Liver (tissue), 8 donors: ENCODE measurements at regions not wholly inside any gene's neighbourhood (a gene's known extent, or its start where the extent isn't known, plus 50 kb on each side); places are given as distances from the start of the nearest gene placed in this dataset.

Source experiments
- DNase-seq: peaks from one replicate; pipeline ENCODE4 v3.0.0-alpha.2; 2017; ENCODE audit warnings: low spot score
- H3K27ac ChIP-seq, 2 donors: one replicate each; pipeline ENCODE4 v1.7.0; 2013; ENCODE audit warnings: inconsistent platforms in 2 of 2, low read length in 2 of 2, control low read depth in 1 of 2, low read depth in 1 of 2, mild to moderate bottlenecking in 1 of 2
- H3K27me3 ChIP-seq, 4 donors: one replicate each; pipeline versions ENCODE4 v1.6.1 to v1.7.0; 2013; ENCODE audit warnings: low read length in 3 of 4, inconsistent platforms in 1 of 4, mild to moderate bottlenecking in 1 of 4, moderate library complexity in 1 of 4; ENCODE audit not compliant: control insufficient read depth in 4 of 4, insufficient read depth in 4 of 4
- H3K36me3 ChIP-seq, 4 donors: one replicate each; pipeline versions ENCODE4 v1.6.1 to v1.7.0; 2013; ENCODE audit warnings: low read length in 3 of 4, mild to moderate bottlenecking in 3 of 4, low read depth in 1 of 4, moderate library complexity in 1 of 4; ENCODE audit not compliant: control insufficient read depth in 4 of 4, insufficient read depth in 3 of 4
- H3K4me1 ChIP-seq, 4 donors: one replicate each; pipeline versions ENCODE4 v1.6.1 to v1.7.0; 2013; ENCODE audit warnings: low read length in 3 of 4, mild to moderate bottlenecking in 3 of 4, moderate library complexity in 1 of 4; ENCODE audit not compliant: control insufficient read depth in 4 of 4, insufficient read depth in 4 of 4
- H3K4me3 ChIP-seq, 3 donors: one replicate each; pipeline versions ENCODE4 v1.6.1 to v1.7.0; 2013; ENCODE audit warnings: low read length in 3 of 3, control low read depth in 1 of 3, low read depth in 1 of 3, mild to moderate bottlenecking in 1 of 3
- H3K9ac ChIP-seq, 2 donors: one replicate each; pipeline ENCODE4 v1.7.0; 2013; ENCODE audit warnings: low read length in 2 of 2, mild to moderate bottlenecking in 2 of 2, moderate library complexity in 2 of 2, control low read depth in 1 of 2, low read depth in 1 of 2
- H3K9me3 ChIP-seq, 4 donors: one replicate each; pipeline versions ENCODE4 v1.6.1 to v1.7.0; 2013; ENCODE audit warnings: low read length in 3 of 4; ENCODE audit not compliant: control insufficient read depth in 4 of 4
- ATF3 ChIP-seq: IDR thresholded peaks from 2 replicates; pipeline ENCODE4 v1.6.1; 2016; ENCODE audit warnings: antibody characterized with exemption
- CTCF ChIP-seq: fragments of 150-350 bp; IDR thresholded peaks from 2 replicates; pipeline ENCODE4 v1.5.1; 2017; ENCODE audit warnings: improper control_type of control experiment, low read depth, low read length; ENCODE audit not compliant: missing input control
- FOXA1 ChIP-seq: IDR thresholded peaks from 2 replicates; pipeline ENCODE4 v1.6.1; 2016; ENCODE audit warnings: antibody characterized with exemption
- FOXA2 ChIP-seq: IDR thresholded peaks from 2 replicates; pipeline ENCODE4 v1.6.1; 2016; ENCODE audit warnings: antibody characterized with exemption
- GABPA ChIP-seq, 2 donors: IDR thresholded peaks in 1 of 2; conservative IDR thresholded peaks in 1 of 2; 2 replicates each; pipeline ENCODE4 v1.6.1; 2016; ENCODE audit warnings: antibody characterized with exemption in 2 of 2, mild to moderate bottlenecking in 1 of 2, moderate library complexity in 1 of 2
- HNF4A ChIP-seq, 2 donors: conservative IDR thresholded peaks; 2 replicates each; pipeline ENCODE4 v1.6.1; 2016; ENCODE audit warnings: antibody characterized with exemption in 2 of 2, mild to moderate bottlenecking in 2 of 2
- HNF4G ChIP-seq: IDR thresholded peaks from 2 replicates; pipeline ENCODE4 v1.6.1; 2016; ENCODE audit warnings: antibody characterized with exemption
- JUND ChIP-seq, 2 donors: IDR thresholded peaks; 2 replicates each; pipeline ENCODE4 v1.6.1; 2016; ENCODE audit warnings: antibody characterized with exemption in 2 of 2
- NR2F2 ChIP-seq: IDR thresholded peaks from 2 replicates; pipeline ENCODE4 v1.6.1; 2016; ENCODE audit warnings: antibody characterized with exemption
- RAD21 ChIP-seq, 2 donors: IDR thresholded peaks; 2 replicates each; pipeline ENCODE4 v1.6.1; 2016; ENCODE audit warnings: antibody characterized with exemption in 2 of 2, mild to moderate bottlenecking in 2 of 2
- REST ChIP-seq: IDR thresholded peaks from 2 replicates; pipeline ENCODE4 v1.6.1; 2016; ENCODE audit warnings: antibody characterized with exemption, mild to moderate bottlenecking
- RXRA ChIP-seq, 2 donors: IDR thresholded peaks; 2 replicates each; pipeline ENCODE4 v1.6.1; 2017 to 2018; ENCODE audit warnings: antibody characterized with exemption in 2 of 2, mild to moderate bottlenecking in 1 of 2
- SP1 ChIP-seq: IDR thresholded peaks from 2 replicates; pipeline ENCODE4 v1.6.1; 2018; ENCODE audit warnings: antibody characterized with exemption, mild to moderate bottlenecking
- TAF1 ChIP-seq: conservative IDR thresholded peaks from 2 replicates; pipeline ENCODE4 v1.6.1; 2016; ENCODE audit warnings: antibody characterized with exemption, mild to moderate bottlenecking
- YY1 ChIP-seq: IDR thresholded peaks from 2 replicates; pipeline ENCODE4 v1.6.1; 2016; ENCODE audit warnings: antibody characterized with exemption, mild to moderate bottlenecking
- ZBTB33 ChIP-seq: IDR thresholded peaks from 2 replicates; pipeline ENCODE4 v1.6.1; 2016; ENCODE audit warnings: antibody characterized with exemption
- WGBS: extraction: QIAGEN DNeasy Blood & Tissue Kit; methylation state at CpG from one replicate; pipeline ENCODE4 v1.1.7; 2013; 5-methylcytosine and 5-hydroxymethylcytosine counted together
- donor health status: healthy.
- donor health status: healthy.
- donor health status: healthy.
- donor health status: healthy.
- donor health status: healthy.

- Histone ChIP-seq H3K9me3 (no peaks in the 10 kb centered on the region), H3K4me1 (no peaks in the 10 kb centered on the region), H3K9ac (no peak overlapping the region), H3K27me3 (peaks cover 0 to 2% (median 0%) of the 10 kb centered on the region in 4 donors), H3K27ac (no peak overlapping the region), H3K36me3 (no peaks in the 10 kb centered on the region), H3K4me3 (no peak overlapping the region)
- 63% methylated on average over 3 of the region's 3 CpGs for WGBS
- TF ChIP-seq NR2F2 (no peak), HNF4G (no peak), HNF4A (conservative IDR thresholded peaks at IDR 0.05) (no peak), TAF1 (no peak), JUND (IDR thresholded peaks at IDR 0.05) (no peak), GABPA (IDR thresholded peaks at IDR 0.05 in 1 of 2, conservative IDR thresholded peaks at IDR 0.05 in 1 of 2) (no peak), CTCF (no peak), RXRA (IDR thresholded peaks at IDR 0.05) (no peak), REST (no peak), FOXA2 (no peak), ZBTB33 (no peak)
- no peak for DNase-seq
Observed at GRCh38 chr3:150114873-150115540, 144.3 kb upstream of the PFN2 start.

- Histone ChIP-seq H3K9ac (no peak overlapping the region), H3K4me1 (no peaks in the 10 kb centered on the region), H3K9me3 (no peaks in the 10 kb centered on the region), H3K36me3 (no peaks in the 10 kb centered on the region), H3K27me3 (peaks cover 0 to 2% (median 0%) of the 10 kb centered on the region in 4 donors), H3K4me3 (no peak overlapping the region), H3K27ac (no peak overlapping the region)
- no peak for DNase-seq
- TF ChIP-seq HNF4A (conservative IDR thresholded peaks at IDR 0.05) (no peak), HNF4G (no peak), RXRA (IDR thresholded peaks at IDR 0.05) (no peak), REST (no peak), FOXA2 (no peak), RAD21 (IDR thresholded peaks at IDR 0.05) (no peak), NR2F2 (no peak), SP1 (no peak), ATF3 (no peak), YY1 (no peak), FOXA1 (no peak)
- WGBS = 61% methylated on average over 2 of the region's 2 CpGs
Observed at GRCh38 chr3:150114273-150114672, 143.6 kb upstream of the PFN2 start.
